IMR-90 (cell line): ENCODE measurements at regions not wholly inside any gene's neighbourhood (a gene's known extent, or its start where the extent isn't known, plus 50 kb on each side); places are given as distances from the start of the nearest gene placed in this dataset.

ENCODE experiments used
- CEBPB ChIP-seq: IDR thresholded peaks from 2 replicates; pipeline ENCODE4 v1.6.1; 2012; ENCODE audit warnings: low read depth, low read length, improper control_type of control experiment
- MAFK ChIP-seq: IDR thresholded peaks from 2 replicates; pipeline ENCODE4 v1.6.1; 2012; ENCODE audit warnings: low read depth, low read length, improper control_type of control experiment
- MAZ ChIP-seq: IDR thresholded peaks from 2 replicates; pipeline ENCODE4 v1.6.1; 2012; ENCODE audit warnings: low read depth, mild to moderate bottlenecking, low read length, improper control_type of control experiment, moderate library complexity, borderline replicate concordance
- MXI1 ChIP-seq: IDR thresholded peaks from 2 replicates; pipeline ENCODE4 v1.6.1; 2012; ENCODE audit warnings: low read depth, mild to moderate bottlenecking, low read length, moderate library complexity, borderline replicate concordance
- POLR2A ChIP-seq: IDR thresholded peaks from 2 replicates; pipeline ENCODE4 v1.6.1; 2012; ENCODE audit warnings: mild to moderate bottlenecking, low read depth, low read length
- RAD21 ChIP-seq: IDR thresholded peaks from 2 replicates; pipeline ENCODE4 v1.6.1; 2012; ENCODE audit warnings: low read length, improper control_type of control experiment
- RFX5 ChIP-seq: IDR thresholded peaks from 2 replicates; pipeline ENCODE4 v1.8.0; 2012; ENCODE audit warnings: low read depth, mild to moderate bottlenecking, low read length, moderate library complexity
- TF ChIP-seq, protein P1 (sequence below): conservative IDR thresholded peaks from 2 replicates; pipeline ENCODE4 v1.5.1; 2012; ENCODE audit warnings: mild to moderate bottlenecking, low read depth, low read length, improper control_type of control experiment
- TF ChIP-seq, protein P2 (sequence below): fragments of 150-350 bp; IDR thresholded peaks from 2 replicates; pipeline ENCODE4 v1.6.1; 2017; ENCODE audit warnings: mild to moderate bottlenecking, antibody characterized with exemption, low read length, low read depth

DNA sequence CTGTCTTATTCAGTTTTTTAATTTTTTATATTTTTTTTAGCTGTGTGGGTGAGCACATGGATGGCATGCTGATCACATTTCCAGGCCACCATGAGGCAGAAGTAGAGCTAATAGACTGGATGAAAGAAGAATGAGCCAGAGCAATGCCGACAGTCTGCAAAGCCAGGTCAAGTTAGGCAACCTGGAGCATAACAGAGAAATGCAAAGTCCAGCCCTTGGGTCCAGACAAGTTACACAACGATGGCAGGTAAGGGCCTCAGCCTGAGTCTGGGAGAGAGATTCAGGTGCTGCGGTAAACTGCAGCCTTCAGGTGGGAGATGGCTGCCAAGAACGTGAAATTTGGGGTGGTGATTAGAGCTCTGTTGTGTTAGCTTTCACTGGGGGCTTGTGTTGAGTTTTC lies 84.0 kb upstream of the CACNA2D3 start:
- TF ChIP-seq MAZ (no peak), POLR2A (no peak), RAD21 (no peak), MAFK (no peak), RFX5 (no peak), CEBPB (no peak), MXI1 (no peak)
- TF ChIP-seq, protein P1, sequence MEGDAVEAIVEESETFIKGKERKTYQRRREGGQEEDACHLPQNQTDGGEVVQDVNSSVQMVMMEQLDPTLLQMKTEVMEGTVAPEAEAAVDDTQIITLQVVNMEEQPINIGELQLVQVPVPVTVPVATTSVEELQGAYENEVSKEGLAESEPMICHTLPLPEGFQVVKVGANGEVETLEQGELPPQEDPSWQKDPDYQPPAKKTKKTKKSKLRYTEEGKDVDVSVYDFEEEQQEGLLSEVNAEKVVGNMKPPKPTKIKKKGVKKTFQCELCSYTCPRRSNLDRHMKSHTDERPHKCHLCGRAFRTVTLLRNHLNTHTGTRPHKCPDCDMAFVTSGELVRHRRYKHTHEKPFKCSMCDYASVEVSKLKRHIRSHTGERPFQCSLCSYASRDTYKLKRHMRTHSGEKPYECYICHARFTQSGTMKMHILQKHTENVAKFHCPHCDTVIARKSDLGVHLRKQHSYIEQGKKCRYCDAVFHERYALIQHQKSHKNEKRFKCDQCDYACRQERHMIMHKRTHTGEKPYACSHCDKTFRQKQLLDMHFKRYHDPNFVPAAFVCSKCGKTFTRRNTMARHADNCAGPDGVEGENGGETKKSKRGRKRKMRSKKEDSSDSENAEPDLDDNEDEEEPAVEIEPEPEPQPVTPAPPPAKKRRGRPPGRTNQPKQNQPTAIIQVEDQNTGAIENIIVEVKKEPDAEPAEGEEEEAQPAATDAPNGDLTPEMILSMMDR = no peak
- TF ChIP-seq, protein P2, sequence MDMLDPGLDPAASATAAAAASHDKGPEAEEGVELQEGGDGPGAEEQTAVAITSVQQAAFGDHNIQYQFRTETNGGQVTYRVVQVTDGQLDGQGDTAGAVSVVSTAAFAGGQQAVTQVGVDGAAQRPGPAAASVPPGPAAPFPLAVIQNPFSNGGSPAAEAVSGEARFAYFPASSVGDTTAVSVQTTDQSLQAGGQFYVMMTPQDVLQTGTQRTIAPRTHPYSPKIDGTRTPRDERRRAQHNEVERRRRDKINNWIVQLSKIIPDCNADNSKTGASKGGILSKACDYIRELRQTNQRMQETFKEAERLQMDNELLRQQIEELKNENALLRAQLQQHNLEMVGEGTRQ = no peak
